Inferior parietal cortex (tissue), 1 donor: ENCODE measurements at regions not wholly inside any gene's neighbourhood (a gene's known extent, or its start where the extent isn't known, plus 50 kb on each side); places are given as distances from the start of the nearest gene placed in this dataset.

Source experiments
- DNase-seq: peaks from one replicate; pipeline ENCODE4 v3.0.0-alpha.2; 2016; ENCODE audit errors: extremely low spot score

DNA sequence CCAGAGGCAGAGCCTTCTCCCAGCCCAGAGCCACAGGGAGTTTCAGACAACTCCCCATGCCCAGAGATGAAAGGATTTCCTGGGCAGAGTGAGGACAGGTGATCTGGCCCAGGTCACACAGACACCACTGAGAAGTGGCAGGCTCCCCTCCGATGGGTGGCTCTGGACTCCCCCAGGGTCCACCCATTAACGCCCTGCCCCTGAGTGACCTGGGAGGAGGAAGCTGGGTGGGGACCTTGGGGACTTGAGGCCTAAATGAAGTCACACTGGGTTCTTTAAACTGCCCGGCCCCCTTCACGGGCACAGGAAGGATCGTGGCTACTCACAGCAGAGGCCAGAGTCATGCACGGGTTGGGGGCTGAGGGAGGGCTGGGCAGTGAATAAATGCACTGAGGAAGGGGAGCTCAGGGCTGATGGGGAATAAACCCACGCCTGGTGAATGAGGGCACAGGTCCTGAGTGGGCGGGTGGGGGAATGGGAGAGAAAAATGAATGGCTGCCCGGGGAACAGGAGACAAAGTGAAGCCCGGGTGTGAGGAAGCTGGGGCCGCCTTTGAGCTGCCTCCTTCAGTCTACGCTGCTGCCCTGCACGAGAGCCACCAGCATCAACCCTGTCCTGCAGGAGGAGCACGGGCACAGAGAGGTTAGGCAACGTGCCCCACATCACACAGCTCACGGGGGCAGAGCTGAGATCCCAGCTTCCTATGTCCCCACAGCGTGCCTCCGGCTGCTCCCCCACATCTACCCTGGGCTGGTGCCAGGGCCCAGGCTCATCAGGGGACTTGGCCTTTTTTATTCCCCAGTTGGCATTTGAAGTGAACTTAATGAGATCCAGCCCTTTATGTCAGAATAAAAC is 404.3 kb downstream of the MATN1 start:
- DNase-seq = no peak

DNA sequence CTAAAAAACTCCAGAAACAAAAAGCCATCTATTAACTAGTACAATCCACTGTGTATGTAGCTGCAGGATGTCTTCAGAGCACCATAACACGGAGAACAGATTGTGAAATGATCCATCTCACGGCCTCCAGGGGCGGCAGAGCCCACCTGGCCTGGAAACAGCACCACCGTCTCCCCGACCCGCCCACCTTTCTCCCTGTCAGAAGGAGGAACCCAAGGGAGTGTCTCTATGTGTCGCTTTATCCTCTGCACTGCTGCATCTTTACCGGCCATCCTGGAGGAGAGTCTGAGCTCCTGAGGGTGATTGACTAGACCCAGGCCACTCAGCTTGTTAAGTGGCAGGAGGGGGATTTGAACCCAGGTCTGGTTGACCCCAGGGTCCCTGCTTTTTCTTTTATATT is 405.0 kb downstream of the MATN1 start:
- no peak for DNase-seq

DNA sequence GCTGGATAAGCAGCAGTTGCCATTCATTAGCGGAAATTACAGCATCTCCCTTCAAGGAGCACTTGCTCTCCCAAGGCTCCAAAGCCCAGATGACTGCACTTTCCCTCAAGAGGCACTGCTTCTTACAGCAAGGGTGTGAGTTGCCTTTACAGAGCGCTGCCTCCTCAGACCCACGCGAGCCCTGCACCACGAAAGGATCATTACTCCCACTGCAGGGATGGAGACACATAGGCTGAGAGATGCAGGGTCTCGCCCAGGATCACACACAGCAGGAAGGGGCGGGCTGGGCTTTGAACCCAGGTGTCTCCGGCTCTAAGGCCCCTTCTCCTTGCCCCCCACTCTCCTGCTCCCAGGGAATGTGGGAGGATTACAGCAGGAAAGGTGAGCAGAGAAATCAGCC is 405.5 kb downstream of the MATN1 start:
- DNase-seq = no peak

DNA sequence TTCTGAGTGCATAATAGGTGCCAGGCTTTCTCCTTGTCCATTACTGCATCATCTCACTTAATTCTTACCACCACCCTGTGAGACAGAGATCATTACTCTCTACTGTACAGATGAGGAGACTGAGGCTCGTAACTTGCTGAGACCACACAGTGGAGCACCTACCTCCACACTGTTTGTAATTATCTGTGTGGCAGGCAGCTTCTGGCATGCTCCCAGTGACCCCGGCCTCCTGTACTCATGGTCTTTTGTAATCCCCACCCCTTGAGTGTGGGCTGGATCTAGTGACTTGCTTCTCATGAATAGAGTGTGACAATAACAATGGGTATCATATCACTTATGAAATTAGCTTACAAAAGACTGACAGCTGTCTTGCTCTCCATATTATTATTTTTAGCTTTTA is 407.3 kb downstream of the MATN1 start:
- DNase-seq = no peak

DNA sequence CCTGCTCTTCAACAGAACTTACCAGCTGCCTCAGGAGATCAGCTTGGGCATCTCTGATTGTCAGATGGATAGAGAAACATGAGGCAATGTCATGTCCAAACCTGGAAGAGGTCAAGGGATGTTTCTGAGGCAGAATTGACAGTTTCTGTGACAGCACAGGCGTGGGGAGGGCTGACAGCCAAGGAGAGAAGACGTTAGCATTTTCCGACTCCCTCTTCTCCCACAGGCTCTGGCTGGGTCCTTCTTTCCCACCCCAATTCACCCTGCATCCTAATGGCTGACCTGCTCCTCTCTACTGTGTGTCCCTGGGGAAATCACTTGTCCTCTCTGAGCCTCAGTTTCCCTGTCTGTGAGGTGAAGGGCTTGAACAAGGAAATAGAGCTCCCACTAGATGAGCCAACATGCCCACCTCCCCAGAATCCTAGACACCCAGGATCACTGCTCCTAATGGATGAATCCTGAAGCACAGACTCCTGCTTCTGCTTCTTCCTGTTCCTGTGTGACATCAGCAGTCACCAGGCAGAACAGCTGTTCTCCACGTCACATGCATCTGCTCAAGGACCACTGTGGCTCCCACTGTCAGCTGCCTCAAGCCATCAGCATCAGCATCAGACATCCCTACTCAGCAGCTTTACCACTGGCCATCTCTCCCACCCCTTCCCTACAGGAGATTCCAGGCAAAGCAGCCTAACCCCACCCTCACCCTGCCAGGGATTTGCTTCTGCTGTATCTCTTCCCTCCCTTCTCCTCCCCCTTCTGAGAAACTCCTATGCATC is 408.0 kb downstream of the MATN1 start:
- no peak for DNase-seq

DNA sequence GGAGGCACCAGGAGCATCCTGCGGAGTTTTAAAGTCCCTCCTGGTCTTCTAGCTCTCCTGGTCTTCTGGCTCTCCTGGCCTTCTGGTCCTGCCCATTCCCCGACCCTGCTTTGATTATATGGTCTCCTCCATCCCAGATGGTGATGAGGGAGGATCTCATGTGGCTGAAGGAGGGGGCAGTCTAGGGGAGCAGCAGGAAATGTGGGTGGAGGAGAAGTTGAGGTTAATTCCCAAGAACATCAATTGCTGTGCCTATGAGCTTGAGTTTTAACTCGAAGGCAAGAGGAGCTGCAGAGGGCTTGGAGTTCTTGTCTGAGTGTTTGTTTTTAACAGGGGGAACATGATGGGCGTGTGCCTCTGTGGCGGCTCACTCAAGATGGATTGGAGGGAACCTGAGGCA is 408.8 kb downstream of the MATN1 start:
- DNase-seq = no peak

DNA sequence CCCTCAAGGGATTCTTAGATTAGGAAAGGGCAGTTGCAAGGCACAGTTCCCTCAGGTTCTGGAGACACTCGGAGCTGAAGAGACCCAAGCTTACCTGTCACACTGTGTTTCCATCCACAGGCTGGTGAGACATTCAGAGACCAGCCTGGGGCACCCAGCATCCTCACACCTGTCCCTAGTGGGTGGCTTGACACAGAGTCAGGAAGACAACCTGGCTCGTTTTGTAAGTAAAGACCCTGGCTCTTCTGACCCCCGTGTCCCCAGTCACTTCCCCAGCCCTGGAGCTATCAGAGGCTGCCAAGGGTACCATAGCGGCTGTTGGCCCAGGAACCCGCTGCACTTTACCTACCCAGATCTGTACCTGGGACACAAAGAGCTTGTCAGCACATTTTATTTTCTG is 409.8 kb downstream of the MATN1 start:
- no peak for DNase-seq

DNA sequence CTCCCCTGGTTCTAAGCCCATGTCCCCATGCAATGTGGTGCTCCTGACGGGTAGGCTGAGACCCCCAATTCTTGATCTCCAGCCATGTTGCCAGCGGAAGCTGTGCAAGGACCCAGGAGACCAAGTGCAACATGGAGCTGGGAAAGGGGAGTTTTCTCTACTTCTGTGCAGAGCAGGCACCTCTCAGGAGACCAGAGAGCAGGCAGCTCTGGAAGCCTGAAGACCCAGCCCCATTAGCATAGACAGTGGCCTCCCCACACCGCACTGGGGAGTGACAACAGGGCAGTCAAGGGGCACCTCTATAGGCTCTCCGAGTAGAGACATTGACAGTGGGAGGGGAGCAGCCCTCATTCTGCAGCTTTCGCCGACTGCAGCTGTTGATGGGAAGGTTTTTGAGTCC is 410.2 kb downstream of the MATN1 start:
- no peak for DNase-seq

DNA sequence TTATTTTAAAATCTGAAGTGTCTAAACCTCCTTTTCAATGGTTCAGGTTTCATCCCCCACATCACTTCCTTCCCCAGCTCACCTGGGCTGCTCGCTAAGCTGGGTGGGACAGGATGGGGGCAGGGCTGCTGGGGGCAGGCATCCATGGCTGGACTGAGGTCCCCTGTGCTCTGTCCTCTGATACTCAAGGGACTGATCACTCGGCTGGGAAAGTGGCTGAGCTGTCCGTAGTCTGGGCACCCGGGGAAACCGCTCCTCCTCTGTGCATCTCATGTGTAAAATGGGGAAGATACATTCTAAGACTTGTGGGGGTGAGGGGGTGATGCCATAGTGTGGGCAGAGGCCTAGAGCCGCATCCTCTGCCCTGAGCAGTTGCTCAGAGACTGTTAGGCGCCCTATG is 411.2 kb downstream of the MATN1 start:
- DNase-seq = no peak

DNA sequence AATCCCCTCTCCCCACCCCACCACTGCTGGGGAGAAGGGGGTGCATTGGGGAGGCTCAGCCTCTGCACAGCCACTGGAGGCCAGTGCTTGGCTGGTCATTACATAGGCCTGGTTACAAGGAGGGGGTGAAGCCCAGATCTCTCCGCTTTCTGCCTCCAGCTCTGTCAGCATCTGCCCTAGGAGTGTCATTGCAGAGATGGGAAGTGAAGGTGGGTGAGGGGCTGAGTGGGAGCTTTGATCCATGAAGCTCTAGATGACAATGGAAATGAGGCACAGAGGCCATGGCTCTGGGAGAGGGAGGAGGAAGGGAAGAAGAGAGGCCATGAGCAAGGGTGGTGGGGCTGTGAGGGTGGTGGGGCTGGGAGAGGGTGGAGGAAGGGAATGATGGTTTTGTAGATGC is 411.6 kb downstream of the MATN1 start:
- no peak for DNase-seq

DNA sequence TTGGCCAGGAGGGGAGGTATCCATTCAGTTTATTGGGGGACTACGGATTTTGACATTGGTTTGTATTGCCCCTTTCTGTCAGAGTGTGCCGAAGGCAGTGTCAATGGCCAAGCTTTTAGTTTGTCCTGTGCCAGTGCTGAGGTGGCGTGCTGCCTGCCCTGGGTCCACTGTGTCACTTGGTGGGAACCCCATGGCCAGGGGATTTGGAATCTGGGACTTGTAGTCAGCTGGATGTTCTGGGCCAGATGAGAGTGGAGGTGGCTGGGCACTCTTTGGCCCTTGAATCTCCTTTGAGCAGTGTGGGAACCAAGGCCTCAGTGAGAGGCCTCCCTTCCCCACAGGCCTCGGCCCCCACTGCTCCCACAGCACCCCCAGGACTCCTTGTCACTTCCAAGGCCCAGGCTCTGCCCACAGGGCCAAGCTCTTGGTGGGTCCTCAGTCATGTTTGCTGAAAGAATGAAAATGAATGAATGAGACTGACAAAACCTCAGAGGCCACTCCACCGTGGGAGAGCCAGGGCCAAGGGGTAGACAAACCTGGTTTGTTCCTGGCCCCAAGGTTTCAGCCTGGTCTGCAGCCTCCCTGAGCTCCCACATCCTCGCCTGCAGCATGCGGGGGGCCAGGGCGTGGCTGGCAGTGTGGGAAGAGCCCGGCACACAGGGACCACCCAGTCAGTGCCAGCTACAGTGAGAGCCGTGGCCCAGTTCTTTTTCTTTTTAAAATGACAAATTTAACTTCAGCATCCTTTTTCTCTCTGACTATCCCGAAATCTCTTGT is 412.2 kb downstream of the MATN1 start:
- no peak for DNase-seq

DNA sequence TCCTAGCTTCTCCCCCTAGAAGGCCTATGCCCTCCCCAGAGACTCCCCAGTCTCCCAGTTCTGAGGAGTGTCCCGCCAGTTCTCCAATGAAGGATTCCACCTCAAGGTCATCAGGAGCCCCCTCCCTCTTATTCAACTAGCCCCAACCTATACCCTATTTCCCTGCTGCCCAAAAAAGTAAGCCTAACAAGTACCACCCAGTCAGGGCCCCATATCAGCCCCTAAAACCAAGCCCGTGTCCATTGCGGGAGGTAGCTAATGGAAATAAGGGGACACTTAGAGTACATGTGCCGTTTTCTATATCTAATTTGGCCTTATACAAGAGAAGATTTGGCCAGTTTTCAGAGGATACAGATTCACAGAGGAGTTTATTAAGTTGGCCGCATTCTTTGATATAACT is 416.2 kb downstream of the MATN1 start:
- no peak for DNase-seq

DNA sequence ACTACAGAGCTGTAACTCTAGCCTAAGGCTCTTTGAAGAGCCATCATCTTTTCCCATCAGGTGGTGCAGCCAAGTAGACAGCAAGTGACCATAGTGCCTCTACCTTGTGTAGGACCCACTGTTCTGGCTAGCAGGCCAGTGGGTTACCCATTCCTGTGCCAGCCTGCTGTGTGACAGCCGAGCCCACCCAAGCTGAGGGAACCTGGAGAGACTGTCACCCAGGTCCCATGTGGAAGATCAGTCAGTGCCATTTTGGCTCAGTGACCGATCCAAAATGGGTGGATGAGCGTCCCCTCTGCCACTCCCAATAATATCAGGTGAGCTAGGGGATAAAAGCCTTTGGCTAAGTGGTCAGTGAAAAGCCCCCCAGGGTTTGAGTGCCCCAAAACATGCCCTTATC is 417.9 kb downstream of the MATN1 start:
- DNase-seq = no peak

DNA sequence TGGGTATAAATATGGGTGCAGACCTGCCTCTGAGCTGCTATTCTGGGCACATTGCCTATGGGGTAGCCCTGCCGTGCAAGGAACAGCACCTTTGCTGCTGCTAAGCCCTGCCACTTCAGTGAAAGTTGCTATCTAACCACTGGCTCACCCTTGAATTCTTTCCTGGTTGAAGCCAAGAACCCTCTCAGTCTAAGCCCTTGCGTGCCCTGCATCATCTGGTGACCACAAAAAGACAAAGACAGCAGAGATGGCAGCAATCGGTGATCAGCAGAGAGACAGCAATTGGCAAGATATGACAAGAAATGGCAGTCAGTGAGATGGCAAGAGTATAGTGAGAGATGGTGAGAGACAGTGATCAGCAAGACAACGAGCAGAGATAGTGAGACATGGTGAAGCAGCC is 418.3 kb downstream of the MATN1 start:
- DNase-seq = no peak

DNA sequence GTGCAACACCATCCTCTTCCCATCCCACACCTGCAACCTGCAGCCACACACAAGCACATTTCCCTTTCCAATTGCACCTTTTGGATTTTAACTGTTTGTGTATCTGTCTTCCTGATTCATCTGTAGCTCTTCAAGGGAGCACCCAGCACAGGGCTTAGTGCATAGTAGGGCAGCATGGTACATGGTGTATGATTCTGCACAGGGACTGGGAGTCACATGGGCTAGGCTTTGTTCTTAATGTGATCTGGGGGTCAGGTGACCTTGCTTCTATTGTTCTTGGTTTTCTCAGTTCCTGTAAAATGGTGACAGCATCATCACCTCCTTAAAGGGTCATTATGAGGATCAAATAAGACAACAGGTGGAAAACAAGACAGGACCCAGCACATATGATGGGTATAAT is 419.3 kb downstream of the MATN1 start:
- no peak for DNase-seq

DNA sequence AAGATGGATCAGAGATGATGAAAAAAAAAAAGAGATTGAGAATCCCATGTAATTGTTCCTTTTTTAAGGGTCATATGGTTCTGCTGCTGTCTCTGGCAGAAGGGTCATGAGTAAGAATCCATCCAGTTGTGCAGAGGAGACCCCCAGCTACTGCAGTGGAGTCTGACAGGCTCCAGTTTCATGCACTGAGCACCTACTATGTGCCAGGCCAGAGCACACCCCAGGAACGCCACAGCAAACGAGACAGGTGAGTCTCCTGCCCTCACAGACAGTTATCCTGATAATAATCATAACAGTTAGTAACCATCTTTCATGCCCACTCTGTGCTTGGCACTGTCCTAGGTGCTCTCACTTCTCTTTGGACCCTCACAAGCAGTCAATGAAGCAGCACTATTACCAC is 420.0 kb downstream of the MATN1 start:
- DNase-seq = no peak

DNA sequence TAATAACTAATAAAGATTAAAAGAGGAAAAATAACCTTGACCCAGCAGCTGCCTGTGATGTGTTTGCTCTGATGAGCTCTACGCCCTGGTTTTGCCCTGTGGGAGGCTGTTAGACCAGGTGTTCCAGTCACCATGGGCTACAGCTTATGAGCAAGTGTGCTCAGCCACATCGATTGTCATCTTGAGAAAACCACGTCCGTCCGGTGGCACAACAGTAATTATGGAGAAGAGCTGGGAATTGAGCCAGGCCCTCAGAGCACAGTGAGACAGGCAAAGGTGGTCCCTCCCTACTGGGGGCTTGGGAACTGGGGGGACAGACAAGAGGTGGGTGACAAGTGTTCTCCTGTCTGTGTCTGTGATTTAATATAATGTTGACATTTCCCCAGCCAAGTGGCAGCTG is 420.5 kb downstream of the MATN1 start:
- no peak for DNase-seq

DNA sequence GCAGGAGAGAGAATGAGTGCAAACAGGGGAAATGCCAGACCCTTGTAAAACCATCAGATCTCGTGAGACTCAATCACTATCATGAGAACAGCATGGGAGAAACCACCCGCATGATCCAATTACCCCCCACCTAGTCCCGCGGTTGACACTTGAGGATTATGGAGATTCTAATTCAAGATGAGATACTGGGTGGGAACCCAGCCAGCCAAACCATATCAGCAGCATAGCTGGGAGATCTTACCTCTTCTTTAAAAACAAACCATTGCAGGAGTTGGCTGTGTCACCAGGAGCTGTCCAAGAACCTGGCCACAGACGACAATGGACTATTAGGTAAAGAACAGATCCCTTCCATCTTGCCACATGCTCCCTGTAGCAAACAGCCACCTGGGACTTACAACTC is 422.7 kb downstream of the MATN1 start:
- no peak for DNase-seq

DNA sequence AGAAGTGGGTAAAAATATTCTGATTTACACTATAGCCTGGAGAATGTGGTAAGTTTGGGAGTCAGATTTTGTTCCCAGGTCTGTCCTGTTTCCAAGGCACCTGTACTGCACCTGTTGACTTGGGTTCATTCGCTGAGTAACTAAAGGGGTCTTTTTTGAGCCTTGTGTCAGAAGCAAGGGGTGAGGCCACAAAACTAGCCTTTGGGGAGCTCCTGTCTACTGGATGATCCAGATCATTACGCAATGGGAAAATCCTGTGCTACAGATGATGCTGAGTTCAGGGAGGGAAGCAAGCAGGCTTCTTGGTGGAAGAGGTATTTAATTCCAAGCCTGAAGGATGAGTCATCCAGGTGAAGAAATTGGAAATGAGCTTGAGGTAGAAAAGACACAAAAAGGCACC is 424.0 kb downstream of the MATN1 start:
- DNase-seq = no peak

DNA sequence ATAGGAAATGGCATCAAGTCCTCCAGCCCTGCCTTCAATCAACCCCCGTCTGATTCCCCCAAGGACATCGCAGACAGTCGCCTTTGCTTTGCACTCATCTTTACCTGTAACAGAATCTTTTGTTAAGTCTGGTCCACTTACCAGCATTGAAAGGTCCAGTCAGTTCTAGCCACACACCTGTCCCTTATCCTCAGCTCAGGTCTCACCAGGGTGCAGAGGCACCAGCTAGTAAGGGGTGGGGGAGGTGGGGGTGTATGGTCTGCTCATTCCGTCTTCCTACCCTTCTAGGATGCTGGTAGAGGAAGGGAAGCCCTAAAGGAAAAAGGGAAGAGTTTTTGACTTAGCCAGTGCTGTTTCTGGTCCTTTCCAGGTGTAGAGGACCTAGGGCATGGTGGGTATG is 427.7 kb downstream of the MATN1 start:
- DNase-seq = no peak

DNA sequence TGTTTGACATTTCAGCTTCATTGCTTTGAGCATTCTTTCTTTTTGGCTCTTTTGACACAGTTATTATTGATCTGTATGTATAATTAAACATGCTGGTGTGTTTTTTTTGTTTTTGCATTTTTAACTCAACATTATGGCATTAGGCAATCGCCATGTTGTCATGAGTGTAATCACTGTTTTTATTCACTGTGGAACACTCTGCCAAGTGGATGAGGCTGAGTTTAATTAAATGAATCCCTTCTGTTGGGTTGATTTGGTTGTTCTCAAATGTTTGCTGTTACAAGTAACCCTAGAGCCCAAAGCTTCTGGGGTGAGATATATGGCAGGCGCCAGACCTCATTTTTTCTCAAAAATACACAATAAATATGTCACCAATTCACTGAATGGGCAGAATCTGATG is 428.1 kb downstream of the MATN1 start:
- no peak for DNase-seq

DNA sequence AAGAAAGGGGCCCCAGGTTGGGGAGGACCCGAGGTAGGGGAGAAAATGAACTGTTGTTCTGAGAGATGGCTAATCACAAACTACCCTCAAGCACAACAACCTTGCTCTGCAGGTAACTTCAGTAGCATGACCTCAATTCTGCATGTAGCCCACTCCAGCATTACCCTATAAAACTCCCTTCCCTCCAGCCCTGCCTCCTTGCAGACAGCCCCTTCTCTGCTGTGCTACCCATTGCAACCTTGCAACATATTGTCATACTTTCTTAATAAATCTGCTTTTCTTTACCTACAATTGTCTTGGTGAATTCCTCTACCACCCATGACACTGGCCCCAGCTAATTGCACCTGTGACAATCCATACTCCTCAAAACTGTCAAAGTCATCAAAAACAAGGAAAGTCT is 428.9 kb downstream of the MATN1 start:
- DNase-seq = no peak

DNA sequence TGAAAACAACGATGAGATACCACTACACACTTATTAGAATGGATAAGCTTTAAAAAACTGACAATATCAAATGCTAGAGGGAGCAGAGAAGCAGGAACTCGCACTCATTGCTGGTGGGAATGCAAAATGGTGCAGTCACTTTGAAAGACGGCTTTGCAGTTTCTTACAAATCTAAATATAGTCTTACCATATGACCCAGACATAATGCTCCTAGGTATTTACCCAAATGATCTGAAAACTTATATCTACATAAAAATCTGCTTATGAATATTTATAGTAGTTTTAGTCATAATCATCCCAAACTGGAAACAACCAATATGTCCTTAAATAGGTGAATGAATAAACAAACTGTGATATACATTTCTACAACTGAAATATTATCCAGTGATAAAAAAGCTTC is 430.9 kb downstream of the MATN1 start:
- no peak for DNase-seq
